ENCODE measurements at regions not wholly inside any gene's neighbourhood (a gene's known extent, or its start where the extent isn't known, plus 50 kb on each side); places are given as distances from the start of the nearest gene placed in this dataset.

DNA sequence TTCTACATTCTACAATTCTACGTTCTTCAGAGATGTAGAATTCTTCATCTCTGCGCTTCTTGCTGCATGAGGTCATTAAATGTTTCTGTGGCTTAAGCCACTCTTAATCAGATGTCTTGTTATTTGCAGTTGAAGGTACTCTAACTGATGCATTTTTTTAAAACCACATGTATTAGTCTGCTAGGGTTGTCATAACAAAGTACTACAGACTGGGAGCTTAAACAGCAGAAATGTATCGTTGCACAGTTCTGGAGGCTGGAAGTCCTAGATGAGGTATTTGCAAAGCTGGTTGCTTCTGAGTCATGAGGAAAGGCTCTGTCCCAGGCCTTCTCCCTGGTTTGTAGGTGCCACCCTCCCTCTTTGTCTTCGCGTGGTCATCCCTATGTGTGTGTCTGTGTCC is 176.3 kb upstream of the GLI2 start:
- TF ChIP-seq POLR2A (IDR thresholded peaks at IDR 0.05) (no peak), EP300 (IDR thresholded peaks at IDR 0.05) (no peak)
- TF ChIP-seq, protein P1, sequence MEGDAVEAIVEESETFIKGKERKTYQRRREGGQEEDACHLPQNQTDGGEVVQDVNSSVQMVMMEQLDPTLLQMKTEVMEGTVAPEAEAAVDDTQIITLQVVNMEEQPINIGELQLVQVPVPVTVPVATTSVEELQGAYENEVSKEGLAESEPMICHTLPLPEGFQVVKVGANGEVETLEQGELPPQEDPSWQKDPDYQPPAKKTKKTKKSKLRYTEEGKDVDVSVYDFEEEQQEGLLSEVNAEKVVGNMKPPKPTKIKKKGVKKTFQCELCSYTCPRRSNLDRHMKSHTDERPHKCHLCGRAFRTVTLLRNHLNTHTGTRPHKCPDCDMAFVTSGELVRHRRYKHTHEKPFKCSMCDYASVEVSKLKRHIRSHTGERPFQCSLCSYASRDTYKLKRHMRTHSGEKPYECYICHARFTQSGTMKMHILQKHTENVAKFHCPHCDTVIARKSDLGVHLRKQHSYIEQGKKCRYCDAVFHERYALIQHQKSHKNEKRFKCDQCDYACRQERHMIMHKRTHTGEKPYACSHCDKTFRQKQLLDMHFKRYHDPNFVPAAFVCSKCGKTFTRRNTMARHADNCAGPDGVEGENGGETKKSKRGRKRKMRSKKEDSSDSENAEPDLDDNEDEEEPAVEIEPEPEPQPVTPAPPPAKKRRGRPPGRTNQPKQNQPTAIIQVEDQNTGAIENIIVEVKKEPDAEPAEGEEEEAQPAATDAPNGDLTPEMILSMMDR (IDR thresholded peaks at IDR 0.05) = no peak
